SK-N-SH treated with all-trans-retinoic acid at 6 μM for 48 hours (cell line): ENCODE measurements at regions not wholly inside any gene's neighbourhood (a gene's known extent, or its start where the extent isn't known, plus 50 kb on each side); places are given as distances from the start of the nearest gene placed in this dataset.

Source experiments
- ARNTL ChIP-seq: fragments of 450-650 bp; formaldehyde crosslinking; IDR thresholded peaks from 2 replicates; pipeline ENCODE4 v1.5.0; 2020; ENCODE audit warnings: low read depth, mild to moderate bottlenecking, moderate library complexity, borderline replicate concordance
- BACH2 ChIP-seq: fragments of 250-450 bp; sonication (Bioruptor Pico); IDR thresholded peaks from 2 replicates; pipeline ENCODE4 v1.9.0; 2021; ENCODE audit warnings: mild to moderate bottlenecking, borderline replicate concordance
- CREB5 ChIP-seq: fragments of 250-450 bp; sonication (Bioruptor Pico); IDR thresholded peaks from 2 replicates; pipeline ENCODE4 v1.5.1; 2020; ENCODE audit warnings: low read depth, mild to moderate bottlenecking, moderate library complexity
- CSDC2 ChIP-seq: fragments of 250-450 bp; sonication (Bioruptor Pico); IDR thresholded peaks from 2 replicates; pipeline ENCODE4 v1.5.0; 2020; ENCODE audit warnings: mild to moderate bottlenecking, moderate library complexity
- CSRNP3 ChIP-seq: fragments of 250-450 bp; sonication (Bioruptor Pico); IDR thresholded peaks from 2 replicates; pipeline ENCODE4 v1.5.1; 2021; ENCODE audit warnings: mild to moderate bottlenecking, moderate library complexity
- OSR1 ChIP-seq: fragments of 250-450 bp; sonication (Bioruptor Pico); IDR thresholded peaks from 2 replicates; pipeline ENCODE4 v1.8.0; 2022; ENCODE audit warnings: moderate library complexity, mild to moderate bottlenecking, inconsistent platforms
- POU6F1 ChIP-seq: fragments of 250-450 bp; sonication (Bioruptor Pico); IDR thresholded peaks from 2 replicates; pipeline ENCODE4 v1.8.0; 2021; ENCODE audit warnings: low read depth, mild to moderate bottlenecking, moderate library complexity, borderline replicate concordance
- RARB ChIP-seq: fragments of 250-450 bp; sonication (Bioruptor Pico); IDR thresholded peaks from 2 replicates; pipeline ENCODE4 v1.8.0; 2021; ENCODE audit warnings: mild to moderate bottlenecking, moderate library complexity
- TSHZ2 ChIP-seq: fragments of 250-450 bp; sonication (Bioruptor Pico); IDR thresholded peaks from 2 replicates; pipeline ENCODE4 v1.5.0; 2020; ENCODE audit warnings: mild to moderate bottlenecking, moderate library complexity
- ZFP30 ChIP-seq: fragments of 450-650 bp; formaldehyde crosslinking; IDR thresholded peaks from 2 replicates; pipeline ENCODE4 v1.5.0; 2022; ENCODE audit warnings: mild to moderate bottlenecking, moderate library complexity
- ZNF565 ChIP-seq: fragments of 450-650 bp; formaldehyde crosslinking; conservative IDR thresholded peaks from 2 replicates; pipeline ENCODE4 v1.5.0; 2020; ENCODE audit warnings: low read depth, mild to moderate bottlenecking, moderate library complexity
- ZNF70 ChIP-seq: fragments of 450-650 bp; formaldehyde crosslinking; IDR thresholded peaks from 2 replicates; pipeline ENCODE4 v1.5.0; 2020; ENCODE audit warnings: mild to moderate bottlenecking, moderate library complexity

- TF ChIP-seq CREB5 (no peak), RARB (CRISPR knock-in tag) (no peak), BACH2 (no peak), POU6F1 (no peak), OSR1 (CRISPR knock-in tag) (no peak), ARNTL (CRISPR knock-in tag) (no peak), CSDC2 (CRISPR knock-in tag) (no peak), ZNF565 (CRISPR knock-in tag) (no peak), TSHZ2 (no peak), ZNF70 (CRISPR knock-in tag) (no peak), ZFP30 (CRISPR knock-in tag) (no peak), CSRNP3 (CRISPR knock-in tag) (no peak)
Observed at GRCh38 chr2:53170466-53170865, 597.1 kb upstream of the CHAC2 start.
